H1 (cell line): ENCODE measurements at regions not wholly inside any gene's neighbourhood (a gene's known extent, or its start where the extent isn't known, plus 50 kb on each side); places are given as distances from the start of the nearest gene placed in this dataset.

Experiments used
- ATF2 ChIP-seq: IDR thresholded peaks from 2 replicates; pipeline ENCODE4 v1.6.1; 2012; ENCODE audit warnings: low read length, inconsistent platforms

- TF ChIP-seq ATF2 = no peak
Observed at GRCh38 chr1:165062346-165062745, 294.2 kb downstream of the LMX1A start (continued).
